Lung (tissue), 11 donors: ENCODE measurements at regions not wholly inside any gene's neighbourhood (a gene's known extent, or its start where the extent isn't known, plus 50 kb on each side); places are given as distances from the start of the nearest gene placed in this dataset.

Source experiments
- ATAC-seq: fragments of 200-7000 bp; cut with Tn5 transposase; one replicate; pipeline ENCODE4 v1.9.1; 2020; ENCODE audit warnings: moderate number of reproducible peaks; ENCODE audit not compliant: insufficient read depth, low FRiP score
- DNase-seq, 3 donors: peaks; one replicate each; pipeline ENCODE4 v3.0.0-alpha.2; 2013 to 2017
- H3K27ac ChIP-seq, 2 donors: one replicate each; pipeline ENCODE4 v1.5.1; 2013; ENCODE audit warnings: mild to moderate bottlenecking in 2 of 2, moderate library complexity in 2 of 2, control low read depth in 1 of 2, inconsistent platforms in 1 of 2, low read depth in 1 of 2, low read length in 1 of 2
- H3K27me3 ChIP-seq, 3 donors: one replicate each; pipeline ENCODE4 v1.5.1; 2013; ENCODE audit warnings: low read length in 2 of 3; ENCODE audit not compliant: control insufficient read depth in 3 of 3, insufficient read depth in 3 of 3
- H3K36me3 ChIP-seq, 4 donors: one replicate each; pipeline ENCODE4 v1.5.1; 2013; ENCODE audit warnings: low read length in 4 of 4, mild to moderate bottlenecking in 1 of 4, moderate library complexity in 1 of 4; ENCODE audit not compliant: control insufficient read depth in 4 of 4, insufficient read depth in 4 of 4
- H3K4me1 ChIP-seq, 5 donors: one replicate each; pipeline ENCODE4 v1.5.1; 2013; ENCODE audit warnings: low read length in 5 of 5, mild to moderate bottlenecking in 2 of 5, moderate library complexity in 1 of 5; ENCODE audit not compliant: control insufficient read depth in 5 of 5, insufficient read depth in 5 of 5
- H3K4me3 ChIP-seq: one replicate; pipeline ENCODE4 v1.5.1; 2013; ENCODE audit warnings: mild to moderate bottlenecking, control low read depth, moderate library complexity
- H3K9ac ChIP-seq, 2 donors: one replicate each; pipeline ENCODE4 v1.5.1; 2013; ENCODE audit warnings: low read length in 2 of 2, control low read depth in 1 of 2; ENCODE audit not compliant: insufficient read depth in 1 of 2
- H3K9me3 ChIP-seq, 4 donors: one replicate each; pipeline ENCODE4 v1.5.1; 2013; ENCODE audit warnings: low read length in 3 of 4, mild to moderate bottlenecking in 1 of 4, moderate library complexity in 1 of 4; ENCODE audit not compliant: control insufficient read depth in 4 of 4, insufficient read depth in 3 of 4
- WGBS, 2 donors: extraction: QIAGEN DNeasy Blood & Tissue Kit; methylation state at CpG; one replicate each; pipeline ENCODE4 v1.1.7; 2013; 5-methylcytosine and 5-hydroxymethylcytosine counted together
- TF ChIP-seq, protein P1 (sequence below): IDR thresholded peaks from 2 replicates; pipeline ENCODE4 v1.5.1; 2012; ENCODE audit warnings: mild to moderate bottlenecking; ENCODE audit errors: control extremely low read depth, extremely low read depth
- donor health status: control.
- donor health status: control.
- donor health status: Bipolar disorder and iron deficiency.
- donor health status: healthy.
- donor health status: DM: yes; HTN: yes; CAD: no.

DNA sequence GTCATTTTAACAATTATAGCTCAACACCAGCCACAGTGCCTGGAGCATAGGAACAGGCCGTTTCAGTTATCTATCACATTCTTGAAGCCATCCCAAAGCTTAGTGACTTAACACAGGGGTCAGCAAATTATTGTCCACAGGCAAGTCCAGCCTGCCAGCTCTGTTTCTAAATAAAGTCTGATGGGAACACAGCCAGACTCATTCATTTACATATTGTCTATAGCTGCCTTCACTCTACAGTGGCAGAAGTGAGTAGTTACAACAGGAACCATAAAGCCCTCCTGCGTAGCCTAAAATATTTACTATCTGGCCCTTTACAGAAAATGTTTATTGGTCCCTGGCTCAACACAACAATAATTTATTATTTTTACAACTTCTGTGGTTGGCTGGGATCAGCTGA is 407.5 kb upstream of the AUTS2 start:
- DNase-seq (peak; percentile 29 to 81 (median 70)), ATAC-seq (no peak)
- no peaks in the 10 kb centered on the region for H3K27me3 ChIP-seq
- H3K4me1 ChIP-seq, result peaks cover 0 to 8% (median 0%) of the 10 kb centered on the region in 5 donors
- no peak overlapping the region for H3K9ac ChIP-seq
- H3K4me3 ChIP-seq, result no peak overlapping the region
- H3K27ac ChIP-seq, result no peak overlapping the region
- no peaks in the 10 kb centered on the region for H3K36me3 ChIP-seq
- 55 to 76% methylated on average over 2 of the region's 2 CpGs for WGBS, 2 donors
- TF ChIP-seq, protein P1, sequence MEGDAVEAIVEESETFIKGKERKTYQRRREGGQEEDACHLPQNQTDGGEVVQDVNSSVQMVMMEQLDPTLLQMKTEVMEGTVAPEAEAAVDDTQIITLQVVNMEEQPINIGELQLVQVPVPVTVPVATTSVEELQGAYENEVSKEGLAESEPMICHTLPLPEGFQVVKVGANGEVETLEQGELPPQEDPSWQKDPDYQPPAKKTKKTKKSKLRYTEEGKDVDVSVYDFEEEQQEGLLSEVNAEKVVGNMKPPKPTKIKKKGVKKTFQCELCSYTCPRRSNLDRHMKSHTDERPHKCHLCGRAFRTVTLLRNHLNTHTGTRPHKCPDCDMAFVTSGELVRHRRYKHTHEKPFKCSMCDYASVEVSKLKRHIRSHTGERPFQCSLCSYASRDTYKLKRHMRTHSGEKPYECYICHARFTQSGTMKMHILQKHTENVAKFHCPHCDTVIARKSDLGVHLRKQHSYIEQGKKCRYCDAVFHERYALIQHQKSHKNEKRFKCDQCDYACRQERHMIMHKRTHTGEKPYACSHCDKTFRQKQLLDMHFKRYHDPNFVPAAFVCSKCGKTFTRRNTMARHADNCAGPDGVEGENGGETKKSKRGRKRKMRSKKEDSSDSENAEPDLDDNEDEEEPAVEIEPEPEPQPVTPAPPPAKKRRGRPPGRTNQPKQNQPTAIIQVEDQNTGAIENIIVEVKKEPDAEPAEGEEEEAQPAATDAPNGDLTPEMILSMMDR, result no peak
- peaks cover 0 to 3% (median 1%) of the 10 kb centered on the region in 4 donors for H3K9me3 ChIP-seq

DNA sequence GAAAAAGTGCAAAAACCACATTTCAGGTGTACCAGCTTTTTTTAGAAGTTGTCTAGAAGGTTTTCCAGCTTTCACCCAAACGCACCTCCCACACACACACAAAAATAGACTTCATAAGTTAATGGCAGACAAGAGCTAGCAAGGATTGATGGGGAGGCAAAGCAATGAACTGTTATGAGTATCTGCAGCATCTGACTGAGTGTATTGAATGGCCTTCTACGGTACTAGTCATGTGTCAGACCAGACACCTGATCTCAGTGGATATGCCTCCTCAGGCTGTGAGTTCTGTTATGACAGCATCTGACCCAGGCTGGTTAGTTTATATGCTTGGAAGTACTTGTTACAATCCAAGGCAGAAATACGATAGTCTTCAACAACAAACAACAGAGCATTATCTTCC is 406.1 kb upstream of the AUTS2 start:
- TF ChIP-seq, protein P1, result no peak
- peaks cover 0 to 8% (median 0%) of the 10 kb centered on the region in 5 donors for H3K4me1 ChIP-seq
- H3K9ac ChIP-seq, result no peak overlapping the region
- ATAC-seq, result no peak
- H3K27me3 ChIP-seq, result no peaks in the 10 kb centered on the region
- H3K27ac ChIP-seq, result no peak overlapping the region
- WGBS, 2 donors, result 82 to 90% methylated on average over 3 of the region's 3 CpGs
- no peak overlapping the region for H3K4me3 ChIP-seq
- H3K9me3 ChIP-seq, result peaks cover 0 to 4% (median 2%) of the 10 kb centered on the region in 4 donors
- no peaks in the 10 kb centered on the region for H3K36me3 ChIP-seq
- no peak for DNase-seq

DNA sequence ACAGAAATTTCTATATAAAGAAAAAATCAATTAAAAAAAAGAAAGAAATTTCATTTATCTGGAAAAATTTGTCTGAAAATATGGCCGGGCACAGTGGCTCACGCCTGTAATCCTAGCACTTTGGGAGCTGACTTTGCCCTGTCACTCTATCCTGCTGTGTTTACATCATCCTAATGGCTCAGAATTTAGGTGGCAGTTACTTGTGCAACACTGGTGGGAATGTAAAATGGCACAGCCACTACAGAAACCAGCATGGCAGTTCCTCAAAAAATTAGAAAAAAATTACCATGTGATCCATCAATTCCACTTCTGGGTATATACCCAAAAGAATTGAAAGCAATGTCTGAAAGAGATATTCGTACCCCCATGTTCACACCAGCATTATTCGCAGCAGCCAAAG is 405.2 kb upstream of the AUTS2 start:
- H3K27me3 ChIP-seq, result no peaks in the 10 kb centered on the region
- ATAC-seq (no peak), DNase-seq (no peak)
- H3K4me1 ChIP-seq, result peaks cover 0 to 8% (median 0%) of the 10 kb centered on the region in 5 donors
- H3K27ac ChIP-seq, result no peak overlapping the region
- no peaks in the 10 kb centered on the region for H3K36me3 ChIP-seq
- H3K4me3 ChIP-seq, result no peak overlapping the region
- WGBS, 2 donors, result 89 to 91% methylated on average over 4 of the region's 4 CpGs
- H3K9ac ChIP-seq, result no peak overlapping the region
- TF ChIP-seq, protein P1, result no peak
- H3K9me3 ChIP-seq, result peaks cover 0 to 4% (median 2%) of the 10 kb centered on the region in 4 donors

DNA sequence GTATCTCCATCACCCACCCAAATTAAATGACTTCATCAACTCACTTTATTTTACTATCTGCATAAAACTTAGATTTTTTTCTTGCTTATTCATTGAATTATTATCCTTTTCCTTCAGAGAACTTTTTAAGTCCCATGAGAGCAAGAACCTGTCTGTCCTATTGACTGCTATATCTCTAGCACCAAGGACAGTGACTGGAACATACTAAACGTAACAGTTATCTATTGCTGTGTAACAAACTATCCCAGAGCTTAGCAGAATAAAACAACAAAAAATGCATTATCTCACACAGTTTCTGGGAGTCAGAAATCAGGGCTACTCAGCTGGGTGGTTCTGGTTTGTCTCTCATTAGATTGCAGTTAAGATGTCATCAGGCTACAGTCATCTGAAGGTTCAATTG is 401.7 kb upstream of the AUTS2 start:
- Histone ChIP-seq H3K4me3 (no peak overlapping the region), H3K9ac (no peak overlapping the region), H3K36me3 (no peaks in the 10 kb centered on the region), H3K9me3 (peaks cover 0 to 9% (median 4%) of the 10 kb centered on the region in 4 donors), H3K4me1 (no peaks in the 10 kb centered on the region), H3K27ac (no peak overlapping the region), H3K27me3 (no peaks in the 10 kb centered on the region)
- DNase-seq (no peak), ATAC-seq (no peak)
- TF ChIP-seq, protein P1, result no peak
- 85 to 94% methylated on average over 1 of the region's 1 CpG for WGBS, 2 donors
